ENCODE measurements at regions not wholly inside any gene's neighbourhood (a gene's known extent, or its start where the extent isn't known, plus 50 kb on each side); places are given as distances from the start of the nearest gene placed in this dataset.

DNA sequence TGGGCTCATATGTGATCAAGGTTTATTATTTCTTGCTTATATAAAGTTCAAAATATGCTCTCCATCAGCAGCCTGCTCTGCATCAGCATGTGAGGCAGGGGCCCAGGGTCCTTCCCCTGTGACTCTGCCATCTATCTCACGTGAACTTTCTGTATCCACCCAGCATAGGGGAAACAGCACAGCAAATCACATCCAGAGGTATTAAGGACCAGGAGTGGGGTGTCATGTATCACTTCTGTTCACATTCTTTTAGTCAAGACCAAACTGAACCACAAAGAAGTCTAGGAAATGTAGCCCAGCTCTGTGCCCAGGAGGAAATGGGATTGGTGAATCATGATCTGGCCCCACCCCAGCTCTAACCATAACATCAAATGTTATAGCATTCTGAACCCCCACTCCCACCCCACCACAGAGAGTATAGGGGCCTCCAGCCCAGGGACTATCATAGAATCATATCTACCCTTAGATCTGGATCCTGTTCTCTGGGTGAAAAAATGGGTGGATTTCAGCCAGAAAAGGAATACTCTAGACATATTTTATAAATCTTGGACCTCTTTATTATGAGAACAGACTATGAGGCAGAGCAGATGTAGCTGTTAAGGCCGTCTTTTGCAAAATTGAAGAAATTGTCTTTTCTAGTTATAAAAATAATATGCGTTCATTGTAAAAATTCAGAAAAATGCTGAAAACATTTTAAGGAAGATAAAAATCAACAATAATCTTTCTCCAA lies 473.7 kb downstream of the ARHGEF28 start:
- DNase-seq = no peak
- Mint-ChIP-seq H3K36me3 (ENCODE audit: low read depth) (no peaks in the 10 kb centered on the region), H3K4me1 (peaks cover 5% of the 10 kb centered on the region), H3K27ac (no peak overlapping the region), H3K9me3 (peaks cover 14% of the 10 kb centered on the region), H3K27me3 (ENCODE audit: low read depth, poor library complexity) (peaks cover 5% of the 10 kb centered on the region), H3K4me3 (no peak overlapping the region)
- TF ChIP-seq, protein P1, sequence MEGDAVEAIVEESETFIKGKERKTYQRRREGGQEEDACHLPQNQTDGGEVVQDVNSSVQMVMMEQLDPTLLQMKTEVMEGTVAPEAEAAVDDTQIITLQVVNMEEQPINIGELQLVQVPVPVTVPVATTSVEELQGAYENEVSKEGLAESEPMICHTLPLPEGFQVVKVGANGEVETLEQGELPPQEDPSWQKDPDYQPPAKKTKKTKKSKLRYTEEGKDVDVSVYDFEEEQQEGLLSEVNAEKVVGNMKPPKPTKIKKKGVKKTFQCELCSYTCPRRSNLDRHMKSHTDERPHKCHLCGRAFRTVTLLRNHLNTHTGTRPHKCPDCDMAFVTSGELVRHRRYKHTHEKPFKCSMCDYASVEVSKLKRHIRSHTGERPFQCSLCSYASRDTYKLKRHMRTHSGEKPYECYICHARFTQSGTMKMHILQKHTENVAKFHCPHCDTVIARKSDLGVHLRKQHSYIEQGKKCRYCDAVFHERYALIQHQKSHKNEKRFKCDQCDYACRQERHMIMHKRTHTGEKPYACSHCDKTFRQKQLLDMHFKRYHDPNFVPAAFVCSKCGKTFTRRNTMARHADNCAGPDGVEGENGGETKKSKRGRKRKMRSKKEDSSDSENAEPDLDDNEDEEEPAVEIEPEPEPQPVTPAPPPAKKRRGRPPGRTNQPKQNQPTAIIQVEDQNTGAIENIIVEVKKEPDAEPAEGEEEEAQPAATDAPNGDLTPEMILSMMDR (IDR thresholded peaks at IDR 0.05) = no peak

DNA sequence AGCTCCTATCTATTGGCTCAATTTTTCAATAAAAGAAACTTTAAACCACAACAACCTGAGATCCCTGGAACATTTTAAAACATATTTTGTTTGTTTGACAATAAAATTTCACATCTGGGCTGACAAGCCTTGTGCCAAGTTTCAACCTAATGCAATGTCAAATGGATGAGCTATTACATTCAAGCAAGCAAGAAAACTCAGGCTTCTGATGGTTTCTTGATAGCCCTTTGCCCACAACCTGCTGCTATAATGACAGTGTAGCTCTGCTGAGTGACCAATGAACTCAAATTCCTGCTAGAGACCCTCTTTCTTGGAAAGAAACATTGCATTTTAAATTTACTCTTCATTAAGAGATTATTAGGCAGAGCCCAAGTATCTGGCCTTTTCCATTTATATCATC lies 472.9 kb downstream of the ARHGEF28 start:
- no peaks in the 10 kb centered on the region for H3K4me1 Mint-ChIP-seq
- H3K9me3 Mint-ChIP-seq = peaks cover 14% of the 10 kb centered on the region
- no peak for DNase-seq
- TF ChIP-seq, protein P1 (IDR thresholded peaks at IDR 0.05) = no peak
- H3K27ac Mint-ChIP-seq = no peak overlapping the region
- no peaks in the 10 kb centered on the region for H3K36me3 Mint-ChIP-seq (ENCODE audit: low read depth)
- H3K27me3 Mint-ChIP-seq (ENCODE audit: low read depth, poor library complexity) = peaks cover under 1% of the 10 kb centered on the region
- H3K4me3 Mint-ChIP-seq = no peak overlapping the region

DNA sequence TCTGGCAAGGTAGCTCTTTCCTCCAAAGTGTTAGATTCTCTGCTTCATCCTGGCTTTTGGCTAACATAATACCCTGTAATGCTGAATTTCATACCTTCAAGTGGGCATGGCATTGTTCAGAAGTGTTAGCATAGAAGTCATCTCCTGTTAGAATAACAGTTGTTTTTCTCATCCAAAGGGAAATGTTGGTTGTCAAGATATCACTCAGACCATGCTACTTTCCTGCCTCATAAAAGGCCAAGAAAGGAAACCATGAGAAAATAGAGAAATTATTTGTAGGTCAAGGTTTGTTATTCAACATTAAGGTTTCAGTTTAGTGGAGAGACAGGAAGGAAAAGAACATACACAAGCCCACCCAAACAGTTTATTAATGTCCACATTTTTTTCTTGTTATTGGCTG lies 472.5 kb downstream of the ARHGEF28 start:
- no peaks in the 10 kb centered on the region for H3K36me3 Mint-ChIP-seq (ENCODE audit: low read depth)
- TF ChIP-seq, protein P1 (IDR thresholded peaks at IDR 0.05) = no peak
- DNase-seq = no peak
- H3K27ac Mint-ChIP-seq = no peak overlapping the region
- peaks cover 3% of the 10 kb centered on the region for H3K4me1 Mint-ChIP-seq
- H3K27me3 Mint-ChIP-seq (ENCODE audit: low read depth, poor library complexity) = no peaks in the 10 kb centered on the region
- H3K9me3 Mint-ChIP-seq = peaks cover 14% of the 10 kb centered on the region
- no peak overlapping the region for H3K4me3 Mint-ChIP-seq

DNA sequence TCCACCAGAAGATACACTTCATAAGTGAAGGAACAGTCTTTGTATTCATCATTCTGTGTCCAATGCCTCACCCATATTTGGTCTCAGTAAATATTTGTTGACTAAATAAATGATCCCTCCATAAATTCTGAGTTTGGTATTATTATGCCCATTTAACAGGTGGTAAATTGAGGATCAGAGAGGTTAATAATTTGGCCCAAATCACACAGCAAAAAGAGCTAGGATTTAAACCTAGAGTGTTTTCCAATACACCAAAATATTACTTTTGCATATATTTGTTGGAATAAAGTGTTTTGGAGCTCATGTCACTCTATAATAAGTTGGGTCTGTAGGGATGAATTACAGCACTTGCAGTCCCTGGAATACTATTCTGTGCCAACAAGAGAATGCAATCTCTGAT lies 470.3 kb downstream of the ARHGEF28 start:
- Mint-ChIP-seq H3K4me1 (peaks cover 8% of the 10 kb centered on the region), H3K27me3 (ENCODE audit: low read depth, poor library complexity) (no peaks in the 10 kb centered on the region), H3K4me3 (no peak overlapping the region), H3K9me3 (peaks cover 14% of the 10 kb centered on the region), H3K27ac (no peak overlapping the region), H3K36me3 (ENCODE audit: low read depth) (no peaks in the 10 kb centered on the region)
- no peak for DNase-seq
- TF ChIP-seq, protein P1 (IDR thresholded peaks at IDR 0.05) = no peak

DNA sequence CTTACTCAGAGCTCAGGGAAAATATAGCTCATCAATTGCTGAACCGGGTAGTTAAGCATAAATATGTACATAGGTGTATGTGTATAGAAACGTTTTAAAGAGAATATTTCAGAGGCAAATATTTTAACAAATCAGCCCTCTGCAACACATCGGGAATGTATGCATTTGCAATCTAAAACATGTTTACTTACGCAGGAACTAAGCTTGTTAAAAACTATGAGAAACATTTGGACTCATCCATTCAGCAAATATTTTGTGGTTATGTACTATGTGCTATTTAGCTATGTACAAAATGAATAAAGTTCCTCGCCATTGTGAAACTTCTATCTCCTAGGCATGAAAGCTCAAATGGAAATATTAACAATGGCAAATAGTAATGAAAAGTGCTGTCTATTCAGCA lies 469.9 kb downstream of the ARHGEF28 start:
- H3K27me3 Mint-ChIP-seq (ENCODE audit: low read depth, poor library complexity) = no peaks in the 10 kb centered on the region
- peaks cover 14% of the 10 kb centered on the region for H3K9me3 Mint-ChIP-seq
- peaks cover 8% of the 10 kb centered on the region for H3K4me1 Mint-ChIP-seq
- H3K4me3 Mint-ChIP-seq = no peak overlapping the region
- no peak overlapping the region for H3K27ac Mint-ChIP-seq
- no peaks in the 10 kb centered on the region for H3K36me3 Mint-ChIP-seq (ENCODE audit: low read depth)
- no peak for DNase-seq
- TF ChIP-seq, protein P1 (IDR thresholded peaks at IDR 0.05) = no peak

DNA sequence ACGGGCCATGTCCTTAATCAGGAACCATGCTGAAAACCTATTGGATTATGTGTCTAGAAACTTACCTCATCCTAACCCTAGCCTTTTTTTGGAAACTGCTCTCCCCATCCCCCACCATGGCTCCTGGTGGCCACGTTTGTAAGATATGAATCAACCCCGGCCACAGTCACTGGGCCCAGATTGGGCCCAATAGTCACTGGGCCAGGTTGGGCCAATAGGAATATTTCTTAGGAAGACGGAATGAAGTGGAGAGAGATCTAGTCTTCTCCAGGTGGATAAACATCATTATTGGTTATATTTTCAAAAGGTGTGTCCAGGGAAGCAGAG lies 468.7 kb downstream of the ARHGEF28 start:
- TF ChIP-seq, protein P1 (IDR thresholded peaks at IDR 0.05) = no peak
- no peaks in the 10 kb centered on the region for H3K36me3 Mint-ChIP-seq (ENCODE audit: low read depth)
- peaks cover 8% of the 10 kb centered on the region for H3K4me1 Mint-ChIP-seq
- no peak for DNase-seq
- no peak overlapping the region for H3K4me3 Mint-ChIP-seq
- peaks cover 10% of the 10 kb centered on the region for H3K9me3 Mint-ChIP-seq
- peaks cover under 1% of the 10 kb centered on the region for H3K27me3 Mint-ChIP-seq (ENCODE audit: low read depth, poor library complexity)
- H3K27ac Mint-ChIP-seq = no peak overlapping the region
